ENCODE measurements at regions not wholly inside any gene's neighbourhood (a gene's known extent, or its start where the extent isn't known, plus 50 kb on each side); places are given as distances from the start of the nearest gene placed in this dataset.

- Mint-ChIP-seq H3K27ac (no peak overlapping the region), H3K9me3 (peaks cover 9 to 20% of the 10 kb centered on the region in 2 donors), H3K4me1 (no peaks in the 10 kb centered on the region), H3K36me3 (peaks cover 8% of the 10 kb centered on the region), H3K27me3 (ENCODE audit: low read depth in 2 of 2) (no peaks in the 10 kb centered on the region), H3K4me3 (no peak overlapping the region)
- TF ChIP-seq CTCF (IDR thresholded peaks at IDR 0.05), result no peak
- H3K27ac ChIP-seq (ENCODE audit: low read length), result no peak overlapping the region
- WGBS (ENCODE audit: insufficient coverage), result 86% methylated on average over 2 of the region's 4 CpGs
- ATAC-seq, result no peak
- no peaks in the 10 kb centered on the region for H3K4me1 ChIP-seq (ENCODE audit: control insufficient read depth, insufficient read depth, low read length)
- no peaks in the 10 kb centered on the region for H3K9me3 ChIP-seq (ENCODE audit: control insufficient read depth, insufficient read depth, low read length)
- H3K4me3 ChIP-seq (ENCODE audit: low read length), result no peak overlapping the region
- H3K36me3 ChIP-seq (ENCODE audit: control insufficient read depth, insufficient read depth, low read length), result no peaks in the 10 kb centered on the region
- intact Hi-C loops (cut with micrococcal nuclease), result no loop called here
- no peaks in the 10 kb centered on the region for H3K27me3 ChIP-seq (ENCODE audit: control insufficient read depth, insufficient read depth, low read length)
- no peak for DNase-seq
Observed at GRCh38 chr4:124526769-124527168, 185.8 kb downstream of the ANKRD50 start.

- no peaks in the 10 kb centered on the region for H3K9me3 ChIP-seq (ENCODE audit: control insufficient read depth, insufficient read depth, low read length)
- no peak overlapping the region for H3K4me3 ChIP-seq (ENCODE audit: low read length)
- no peaks in the 10 kb centered on the region for H3K36me3 ChIP-seq (ENCODE audit: control insufficient read depth, insufficient read depth, low read length)
- no peak overlapping the region for H3K4me3 Mint-ChIP-seq
- H3K27me3 ChIP-seq (ENCODE audit: control insufficient read depth, insufficient read depth, low read length), result no peaks in the 10 kb centered on the region
- WGBS (ENCODE audit: insufficient coverage), result 93% methylated on average over 3 of the region's 3 CpGs
- no peak overlapping the region for H3K27ac ChIP-seq (ENCODE audit: low read length)
- H3K27me3 Mint-ChIP-seq (ENCODE audit: low read depth in 2 of 2), result no peaks in the 10 kb centered on the region
- intact Hi-C loops (cut with micrococcal nuclease), result no loop called here
- no peak for TF ChIP-seq CTCF (IDR thresholded peaks at IDR 0.05)
- ATAC-seq, result no peak
- peaks cover 9 to 20% of the 10 kb centered on the region in 2 donors for H3K9me3 Mint-ChIP-seq
- H3K4me1 Mint-ChIP-seq, result no peaks in the 10 kb centered on the region
- no peak for DNase-seq
- H3K36me3 Mint-ChIP-seq, result peaks cover 8% of the 10 kb centered on the region
- H3K27ac Mint-ChIP-seq, result no peak overlapping the region
- no peaks in the 10 kb centered on the region for H3K4me1 ChIP-seq (ENCODE audit: control insufficient read depth, insufficient read depth, low read length)
Observed at GRCh38 chr4:124527364-124527763, 185.2 kb downstream of the ANKRD50 start.

- whole genome bisulfite sequencing (ENCODE audit: insufficient coverage), result 100% methylated on average over 1 of the region's 1 CpG
- peaks cover under 1 to 17% of the 10 kb centered on the region in 2 donors for H3K9me3 Mint-ChIP-seq
- H3K9me3 ChIP-seq (ENCODE audit: control insufficient read depth, insufficient read depth, low read length), result no peaks in the 10 kb centered on the region
- intact Hi-C loops (cut with micrococcal nuclease), result no loop called here
- H3K27ac Mint-ChIP-seq, result no peak overlapping the region
- DNase-seq, result no peak
- H3K27ac ChIP-seq (ENCODE audit: low read length), result no peak overlapping the region
- no peaks in the 10 kb centered on the region for H3K27me3 Mint-ChIP-seq (ENCODE audit: low read depth in 2 of 2)
- H3K27me3 ChIP-seq (ENCODE audit: control insufficient read depth, insufficient read depth, low read length), result no peaks in the 10 kb centered on the region
- H3K36me3 ChIP-seq (ENCODE audit: control insufficient read depth, insufficient read depth, low read length), result no peaks in the 10 kb centered on the region
- peaks cover 8% of the 10 kb centered on the region for H3K36me3 Mint-ChIP-seq
- H3K4me3 ChIP-seq (ENCODE audit: low read length), result no peak overlapping the region
- no peaks in the 10 kb centered on the region for H3K4me1 ChIP-seq (ENCODE audit: control insufficient read depth, insufficient read depth, low read length)
- TF ChIP-seq CTCF (IDR thresholded peaks at IDR 0.05), result no peak
- H3K4me3 Mint-ChIP-seq, result no peak overlapping the region
- no peak for ATAC-seq
- no peaks in the 10 kb centered on the region for H3K4me1 Mint-ChIP-seq
Observed at GRCh38 chr4:124529131-124529530, 183.4 kb downstream of the ANKRD50 start.

GRCh38 chr4:124530464-124531077 lies 182.0 kb downstream of the ANKRD50 start:
- H3K36me3 Mint-ChIP-seq, result peaks cover 8% of the 10 kb centered on the region
- no peak overlapping the region for H3K4me3 Mint-ChIP-seq
- no peaks in the 10 kb centered on the region for H3K4me1 Mint-ChIP-seq
- TF ChIP-seq CTCF (IDR thresholded peaks at IDR 0.05), result no peak
- no peak overlapping the region for H3K27ac ChIP-seq (ENCODE audit: low read length)
- no peak overlapping the region for H3K4me3 ChIP-seq (ENCODE audit: low read length)
- no peaks in the 10 kb centered on the region for H3K27me3 Mint-ChIP-seq (ENCODE audit: low read depth in 2 of 2)
- no peaks in the 10 kb centered on the region for H3K36me3 ChIP-seq (ENCODE audit: control insufficient read depth, insufficient read depth, low read length)
- DNase-seq, result no peak
- H3K27ac Mint-ChIP-seq, result no peak overlapping the region
- H3K27me3 ChIP-seq (ENCODE audit: control insufficient read depth, insufficient read depth, low read length), result no peaks in the 10 kb centered on the region
- intact Hi-C loops (cut with micrococcal nuclease), result no loop called here
- 94% methylated on average over 4 of the region's 5 CpGs for WGBS (ENCODE audit: insufficient coverage)
- H3K9me3 Mint-ChIP-seq, result peaks cover 0 to 14% of the 10 kb centered on the region in 2 donors
- no peaks in the 10 kb centered on the region for H3K4me1 ChIP-seq (ENCODE audit: control insufficient read depth, insufficient read depth, low read length)
- no peak for ATAC-seq
- no peaks in the 10 kb centered on the region for H3K9me3 ChIP-seq (ENCODE audit: control insufficient read depth, insufficient read depth, low read length)
